Peyer's patch (tissue), 4 donors: ENCODE measurements at regions not wholly inside any gene's neighbourhood (a gene's known extent, or its start where the extent isn't known, plus 50 kb on each side); places are given as distances from the start of the nearest gene placed in this dataset.

Experiments used
- CTCF ChIP-seq, 6 experiments: fragments of 450-650 bp in 4 of 6; fragments of 200-600 bp in 2 of 6; sonication (generic) in 1 of 6; IDR thresholded peaks; one replicate each; pipeline ENCODE4 v1.5.1; 2017 to 2019; ENCODE audit warnings: antibody characterized with exemption in 6 of 6, mild to moderate bottlenecking in 3 of 6, moderate library complexity in 1 of 6
- POLR2A ChIP-seq, 2 donors: fragments of 450-650 bp; IDR thresholded peaks; one replicate each; pipeline ENCODE4 v1.5.1; 2017; ENCODE audit warnings: antibody characterized with exemption in 2 of 2, mild to moderate bottlenecking in 2 of 2, moderate library complexity in 2 of 2

DNA sequence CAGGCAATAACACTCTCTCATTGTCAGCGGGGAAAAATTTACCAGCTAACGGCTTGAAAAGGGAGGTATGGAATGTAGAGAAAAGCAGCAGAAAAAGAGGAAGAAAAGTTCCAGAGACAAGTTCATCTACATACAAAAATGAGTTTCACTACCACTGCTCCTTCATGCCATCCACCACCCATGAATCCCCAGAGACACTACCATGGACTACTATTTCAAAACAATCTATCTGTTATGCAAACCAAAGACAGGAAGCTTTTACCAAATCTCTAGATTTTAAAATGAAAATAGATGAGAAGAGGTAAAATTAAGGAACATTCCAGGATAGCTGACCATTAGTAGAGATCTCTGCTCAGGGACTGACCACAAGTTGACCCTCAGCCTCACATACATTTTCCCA is 189.0 kb upstream of the GRM3 start:
- TF ChIP-seq CTCF (IDR thresholded peaks at IDR 0.05) (no peak), POLR2A (IDR thresholded peaks at IDR 0.05) (no peak)
